HUDEP-2 (cell line): ENCODE measurements at regions not wholly inside any gene's neighbourhood (a gene's known extent, or its start where the extent isn't known, plus 50 kb on each side); places are given as distances from the start of the nearest gene placed in this dataset.
"Not testable (repeated sequence)": the region's sequence is repeated elsewhere in the genome, so short reads cannot be mapped to it uniquely, and the experiment has no call there.

Source experiments
- DNase-seq, 76 experiments: peaks; one replicate each; lab custom pipeline; 2025; ENCODE audit not compliant: unreplicated experiment in 76 of 76; lab: John Stamatoyannopoulos, UW

- DNase-seq: no peak
Observed at GRCh38 chr2:234863043-234863934, 88.5 kb upstream of the SH3BP4 start.

- no peak for DNase-seq
Observed at GRCh38 chr2:234861841-234862735, 89.7 kb upstream of the SH3BP4 start.

GRCh38 chr2:234859330-234859872 is 92.4 kb upstream of the SH3BP4 start:
- DNase-seq: not testable (repeated sequence)

GRCh38 chr2:234858790-234859329 is 93.0 kb upstream of the SH3BP4 start:
- no peak for DNase-seq

- DNase-seq: peak in 2 of 76 experiments; percentile 0 to 1
Observed at GRCh38 chr2:234858145-234858544, 93.7 kb upstream of the SH3BP4 start.

GRCh38 chr2:234853729-234854128 is 98.1 kb upstream of the SH3BP4 start:
- DNase-seq: no peak

GRCh38 chr2:234852941-234853340 is 98.9 kb upstream of the SH3BP4 start:
- no peak for DNase-seq

GRCh38 chr2:234852035-234852434 is 99.8 kb upstream of the SH3BP4 start:
- DNase-seq: no peak

GRCh38 chr2:234851451-234851850 is 100.4 kb upstream of the SH3BP4 start:
- no peak for DNase-seq

GRCh38 chr2:234850818-234851217 is 101.0 kb upstream of the SH3BP4 start:
- no peak for DNase-seq

GRCh38 chr2:234849678-234850077 is 102.1 kb upstream of the SH3BP4 start:
- DNase-seq: no peak

- no peak for DNase-seq
Observed at GRCh38 chr2:234848578-234848977, 103.2 kb upstream of the SH3BP4 start.

GRCh38 chr2:234847639-234848038 is 104.2 kb upstream of the SH3BP4 start:
- DNase-seq: no peak

GRCh38 chr2:234847364-234847635 is 104.5 kb upstream of the SH3BP4 start:
- DNase-seq: no peak

GRCh38 chr2:234846599-234847363 is 105.0 kb upstream of the SH3BP4 start:
- no peak for DNase-seq

GRCh38 chr2:234845602-234846590 is 105.9 kb upstream of the SH3BP4 start:
- DNase-seq: no peak

- no peak for DNase-seq
Observed at GRCh38 chr2:234843411-234843810, 108.4 kb upstream of the SH3BP4 start.

GRCh38 chr2:234842753-234843152 is 109.1 kb upstream of the SH3BP4 start:
- no peak for DNase-seq

- DNase-seq: no peak
Observed at GRCh38 chr2:234841321-234842015, 110.3 kb upstream of the SH3BP4 start.
